Fibroblast of skin of left biceps (primary cell): ENCODE measurements at regions not wholly inside any gene's neighbourhood (a gene's known extent, or its start where the extent isn't known, plus 50 kb on each side); places are given as distances from the start of the nearest gene placed in this dataset.
"Not testable (repeated sequence)": the region's sequence is repeated elsewhere in the genome, so short reads cannot be mapped to it uniquely, and the experiment has no call there.

Experiments
- DNase-seq, 2 experiments: peaks; one replicate each; pipeline ENCODE4 v3.0.0-alpha.2; 2013; ENCODE audit warnings: low read depth in 2 of 2

GRCh38 chr10:20399772-20400171, 497.3 kb downstream of the NEBL start:
- DNase-seq: no peak

- DNase-seq: no peak
These were observed 500.4 kb downstream of the NEBL start for GRCh38 chr10:20396701-20397100.

GRCh38 chr10:20396205-20396604, 500.9 kb downstream of the NEBL start:
- DNase-seq: no peak

GRCh38 chr10:20391629-20392028, 505.5 kb downstream of the NEBL start:
- no peak for DNase-seq

- DNase-seq: no peak
These were observed 515.4 kb downstream of the NEBL start for GRCh38 chr10:20381761-20382160.

GRCh38 chr10:20380401-20380800, 516.7 kb downstream of the NEBL start:
- DNase-seq: no peak

- DNase-seq: no peak
These were observed 524.4 kb downstream of the NEBL start for GRCh38 chr10:20372748-20373147.

- not testable (repeated sequence) for DNase-seq
These were observed 526.1 kb downstream of the NEBL start for GRCh38 chr10:20370977-20371533.

- DNase-seq: no peak
These were observed 527.0 kb downstream of the NEBL start for GRCh38 chr10:20369863-20370736.

GRCh38 chr10:20363684-20364083, 533.4 kb downstream of the NEBL start:
- no peak for DNase-seq

GRCh38 chr10:20355915-20356314, 539.7 kb downstream of the PLXDC2 start:
- DNase-seq: no peak

GRCh38 chr10:20355011-20355410, 538.8 kb downstream of the PLXDC2 start:
- DNase-seq: no peak

- DNase-seq: no peak
These were observed 537.9 kb downstream of the PLXDC2 start for GRCh38 chr10:20354166-20354565.

- no peak for DNase-seq
These were observed 534.3 kb downstream of the PLXDC2 start for GRCh38 chr10:20350509-20350908.

- DNase-seq: no peak
These were observed 526.8 kb downstream of the PLXDC2 start for GRCh38 chr10:20343036-20343435.
